WI38 (cell line): ENCODE measurements at regions not wholly inside any gene's neighbourhood (a gene's known extent, or its start where the extent isn't known, plus 50 kb on each side); places are given as distances from the start of the nearest gene placed in this dataset.
"Not testable (repeated sequence)": the region's sequence is repeated elsewhere in the genome, so short reads cannot be mapped to it uniquely, and the experiment has no call there.

ENCODE experiments used
- H3K4me3 ChIP-seq: 2 replicates; pipeline ENCODE4 v1.5.1; 2011; ENCODE audit warnings: low read depth, mild to moderate bottlenecking, control low read depth, low read length
- CTCF ChIP-seq: IDR thresholded peaks from 2 replicates; pipeline ENCODE4 v1.5.1; 2012; ENCODE audit warnings: low read depth, mild to moderate bottlenecking, control low read depth, low read length

GRCh38 chr16:72639494-72639893, 408.4 kb downstream of the ZFHX3 start:
- TF ChIP-seq CTCF: no peak
- no peak overlapping the region for H3K4me3 ChIP-seq

- TF ChIP-seq CTCF: no peak
- H3K4me3 ChIP-seq: no peak overlapping the region
These were observed 410.6 kb downstream of the ZFHX3 start for GRCh38 chr16:72637306-72637705.

GRCh38 chr16:72635694-72636093, 412.2 kb downstream of the ZFHX3 start:
- no peak overlapping the region for H3K4me3 ChIP-seq
- TF ChIP-seq CTCF: no peak

GRCh38 chr16:72635104-72635503, 412.8 kb downstream of the ZFHX3 start:
- TF ChIP-seq CTCF: no peak
- H3K4me3 ChIP-seq: no peak overlapping the region

GRCh38 chr16:72627182-72627896, 420.6 kb downstream of the ZFHX3 start:
- not testable (repeated sequence) for H3K4me3 ChIP-seq

- H3K4me3 ChIP-seq: no peak overlapping the region
- TF ChIP-seq CTCF: no peak
These were observed 421.3 kb downstream of the ZFHX3 start for GRCh38 chr16:72626623-72627022.

GRCh38 chr16:72621651-72622050, 426.3 kb downstream of the ZFHX3 start:
- no peak overlapping the region for H3K4me3 ChIP-seq
- no peak for TF ChIP-seq CTCF

- no peak overlapping the region for H3K4me3 ChIP-seq
- TF ChIP-seq CTCF: no peak
These were observed 427.1 kb downstream of the ZFHX3 start for GRCh38 chr16:72620853-72621252.
